ENCODE measurements at regions not wholly inside any gene's neighbourhood (a gene's known extent, or its start where the extent isn't known, plus 50 kb on each side); places are given as distances from the start of the nearest gene placed in this dataset.
"Not testable (repeated sequence)": the region's sequence is repeated elsewhere in the genome, so short reads cannot be mapped to it uniquely, and the experiment has no call there.

DNA sequence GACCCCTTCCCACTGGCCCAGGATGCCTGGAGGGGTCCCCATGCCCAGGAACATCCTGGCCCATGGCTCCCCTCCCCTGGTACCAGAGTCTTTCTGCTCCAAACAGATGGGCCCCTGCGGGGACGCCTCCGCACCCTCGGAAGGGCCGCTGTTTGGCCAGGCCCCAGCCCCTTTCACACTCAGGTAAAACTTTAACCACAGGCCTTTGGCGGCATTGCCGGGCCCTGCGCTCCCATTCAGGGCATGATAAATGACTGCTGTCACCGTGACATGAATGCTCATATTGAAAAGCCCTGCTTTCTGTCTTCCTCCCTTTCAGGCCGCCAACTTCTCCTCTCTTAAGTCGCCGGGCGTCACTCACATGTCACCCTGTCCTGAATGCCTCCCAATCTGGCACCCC, 141.5 kb upstream of the TOP1 start:
- H3K27ac ChIP-seq, result no peak overlapping the region

DNA sequence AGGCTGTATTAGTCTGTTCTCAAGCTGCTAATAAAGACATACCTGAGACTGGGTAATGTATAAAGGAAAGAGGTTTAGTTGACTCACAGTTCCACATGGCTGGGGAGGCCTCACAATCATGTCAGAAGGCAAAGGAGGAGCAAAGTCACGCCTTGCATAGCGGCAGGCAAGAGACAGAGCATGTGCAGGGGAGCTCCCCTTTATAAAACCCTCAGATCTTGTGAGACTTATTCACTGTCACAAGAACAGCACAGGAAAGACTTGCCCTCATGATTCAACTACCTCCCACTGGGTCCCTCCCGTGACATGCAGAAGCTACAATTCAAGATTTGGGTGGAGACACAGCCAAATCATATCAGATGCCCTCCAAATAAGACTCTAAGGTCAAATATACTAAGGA, 139.4 kb upstream of the TOP1 start:
- H3K4me3 ChIP-seq; DNase-seq (ENCODE audit: low spot score); H3K27ac ChIP-seq: not testable (repeated sequence)

More for the DNA sequence above, 141.5 kb upstream of the TOP1 start:
- H3K4me3 ChIP-seq, result no peak overlapping the region
- TF ChIP-seq, protein P1, sequence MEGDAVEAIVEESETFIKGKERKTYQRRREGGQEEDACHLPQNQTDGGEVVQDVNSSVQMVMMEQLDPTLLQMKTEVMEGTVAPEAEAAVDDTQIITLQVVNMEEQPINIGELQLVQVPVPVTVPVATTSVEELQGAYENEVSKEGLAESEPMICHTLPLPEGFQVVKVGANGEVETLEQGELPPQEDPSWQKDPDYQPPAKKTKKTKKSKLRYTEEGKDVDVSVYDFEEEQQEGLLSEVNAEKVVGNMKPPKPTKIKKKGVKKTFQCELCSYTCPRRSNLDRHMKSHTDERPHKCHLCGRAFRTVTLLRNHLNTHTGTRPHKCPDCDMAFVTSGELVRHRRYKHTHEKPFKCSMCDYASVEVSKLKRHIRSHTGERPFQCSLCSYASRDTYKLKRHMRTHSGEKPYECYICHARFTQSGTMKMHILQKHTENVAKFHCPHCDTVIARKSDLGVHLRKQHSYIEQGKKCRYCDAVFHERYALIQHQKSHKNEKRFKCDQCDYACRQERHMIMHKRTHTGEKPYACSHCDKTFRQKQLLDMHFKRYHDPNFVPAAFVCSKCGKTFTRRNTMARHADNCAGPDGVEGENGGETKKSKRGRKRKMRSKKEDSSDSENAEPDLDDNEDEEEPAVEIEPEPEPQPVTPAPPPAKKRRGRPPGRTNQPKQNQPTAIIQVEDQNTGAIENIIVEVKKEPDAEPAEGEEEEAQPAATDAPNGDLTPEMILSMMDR (IDR thresholded peaks at IDR 0.05), result no peak
- DNase-seq (ENCODE audit: low spot score), result no peak

DNA sequence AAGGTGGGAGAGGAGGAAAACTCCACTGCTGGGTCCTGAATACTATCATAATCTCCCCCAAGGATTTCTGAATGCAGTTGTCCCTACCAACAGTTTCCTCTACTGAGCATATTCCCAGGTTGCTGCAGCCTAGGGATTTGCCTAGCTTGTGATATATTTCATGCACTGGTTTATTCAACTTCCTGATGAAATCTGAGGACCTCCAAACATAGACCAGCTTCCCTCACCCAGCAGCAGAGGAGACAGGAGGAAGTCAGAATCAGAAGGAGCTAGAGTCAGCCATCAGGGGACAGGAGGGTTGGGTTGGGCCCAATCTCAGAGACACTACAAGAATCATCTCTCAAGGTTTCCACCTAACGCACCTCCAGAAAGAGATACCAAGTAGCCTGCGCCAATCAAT, 138.4 kb upstream of the TOP1 start:
- DNase-seq (ENCODE audit: low spot score), result no peak
- TF ChIP-seq, protein P1 (IDR thresholded peaks at IDR 0.05), result no peak
- Histone ChIP-seq H3K27ac (no peak overlapping the region), H3K4me3 (no peak overlapping the region)

DNA sequence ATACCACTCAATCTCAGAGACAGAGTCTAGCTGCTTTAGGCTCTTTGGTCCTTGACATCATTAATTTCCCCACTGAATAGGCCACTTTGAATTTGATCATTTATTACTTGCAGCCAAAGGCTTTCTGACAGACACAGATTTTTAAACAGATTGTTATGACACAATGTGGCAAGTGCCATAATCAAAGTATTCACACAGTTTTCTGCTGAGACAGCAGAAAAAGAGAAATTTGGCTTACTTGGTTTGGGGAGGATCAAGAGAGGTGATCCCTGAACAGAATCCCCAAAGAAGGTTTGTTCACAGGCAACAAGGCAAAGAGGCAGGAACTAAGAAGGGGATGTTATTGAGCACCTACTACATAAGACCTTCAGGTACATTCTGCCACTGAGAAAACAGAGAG, 138.0 kb upstream of the TOP1 start:
- TF ChIP-seq, protein P1 (IDR thresholded peaks at IDR 0.05), result no peak
- H3K27ac ChIP-seq, result no peak overlapping the region
- no peak overlapping the region for H3K4me3 ChIP-seq
- no peak for DNase-seq (ENCODE audit: low spot score)

DNA sequence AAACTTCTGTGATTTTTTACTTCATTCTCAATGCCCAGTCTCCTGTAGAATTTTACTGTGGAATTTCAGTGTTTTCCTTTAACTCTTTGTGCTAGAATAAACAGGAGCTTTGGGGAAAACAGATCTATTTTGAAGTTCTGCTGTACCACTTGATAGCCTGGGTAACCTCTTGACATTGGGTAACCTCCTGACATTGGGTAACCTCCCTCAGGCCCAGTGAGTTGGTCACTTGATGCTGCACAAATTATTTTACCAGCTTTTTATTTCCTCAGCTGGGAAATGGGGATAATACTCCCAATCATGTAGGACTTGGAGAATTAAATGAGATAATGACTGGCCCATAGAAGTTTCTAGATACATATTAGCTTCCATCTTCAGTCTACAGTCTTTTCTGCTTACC, 137.3 kb upstream of the TOP1 start:
- TF ChIP-seq, protein P1 (IDR thresholded peaks at IDR 0.05), result no peak
- H3K4me3 ChIP-seq, result no peak overlapping the region
- DNase-seq (ENCODE audit: low spot score), result no peak
- H3K27ac ChIP-seq, result no peak overlapping the region

DNA sequence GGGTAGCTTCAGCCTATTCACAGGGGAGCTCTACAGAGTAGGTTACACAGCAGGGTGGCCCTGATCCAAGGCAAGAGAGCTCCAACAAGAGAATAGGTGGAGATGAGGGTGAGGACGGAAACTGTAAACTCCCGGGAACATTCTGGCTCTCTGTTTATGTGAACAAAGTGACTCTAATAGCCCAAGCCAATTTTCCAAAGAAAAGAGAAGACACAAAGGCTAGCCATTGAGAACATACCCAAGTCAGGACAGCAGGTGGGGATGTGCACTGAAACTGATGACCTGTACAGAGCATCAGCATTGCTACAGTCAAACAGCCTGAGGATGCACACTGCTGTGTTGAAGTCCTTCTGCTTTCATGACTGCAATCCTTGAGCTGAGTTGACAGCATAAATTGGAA, 136.0 kb upstream of the TOP1 start:
- DNase-seq (ENCODE audit: low spot score), result no peak
- no peak overlapping the region for H3K4me3 ChIP-seq
- TF ChIP-seq, protein P1 (IDR thresholded peaks at IDR 0.05), result no peak

DNA sequence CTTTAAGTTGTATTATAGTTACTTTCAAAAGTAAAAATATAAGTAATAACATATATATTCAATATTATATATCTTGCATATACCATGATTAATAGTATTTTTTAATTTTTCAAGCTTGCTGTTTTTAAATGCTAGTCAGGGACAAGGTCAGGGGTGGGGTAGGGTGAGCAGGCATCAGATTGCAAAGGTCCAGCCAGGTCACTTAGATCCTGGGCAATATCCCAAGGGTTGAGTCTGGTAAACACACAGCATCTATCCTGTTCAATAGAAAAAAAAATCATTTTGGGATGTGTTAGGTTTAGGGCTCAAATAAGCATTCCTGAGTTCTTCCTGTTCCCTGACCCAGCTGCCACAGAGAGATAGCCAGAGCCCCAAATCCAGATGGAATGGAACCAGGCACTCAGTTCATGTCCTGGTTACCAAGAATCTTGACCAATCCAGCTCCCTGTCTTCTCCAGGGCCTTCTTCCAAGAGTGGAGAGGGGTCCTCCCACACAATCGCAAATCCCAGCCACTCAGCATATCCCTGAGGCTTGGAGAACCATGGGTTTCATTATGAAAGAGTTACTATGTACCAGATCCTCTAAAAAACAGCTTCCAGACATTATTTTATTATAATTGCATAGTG, 134.9 kb upstream of the TOP1 start:
- TF ChIP-seq, protein P1 (IDR thresholded peaks at IDR 0.05), result no peak
- Histone ChIP-seq H3K27ac (no peak overlapping the region), H3K4me3 (no peak overlapping the region)
- DNase-seq (ENCODE audit: low spot score), result no peak

More for the DNA sequence above, 136.0 kb upstream of the TOP1 start:
- no peak overlapping the region for H3K27ac ChIP-seq
